RWPE2 (cell line): ENCODE measurements at regions not wholly inside any gene's neighbourhood (a gene's known extent, or its start where the extent isn't known, plus 50 kb on each side); places are given as distances from the start of the nearest gene placed in this dataset.

Experiments used
- ATAC-seq: fragments of 200-7000 bp; cut with Tn5 transposase; 3 replicates; pipeline ENCODE4 v1.9.1; 2021; ENCODE audit warnings: low read depth
- DNase-seq: peaks from one replicate; pipeline ENCODE4 v3.0.0-alpha.2; 2020; ENCODE audit warnings: low spot score
- H3K27ac ChIP-seq: fragments of 450-650 bp; 2 replicates; pipeline ENCODE4 v1.5.1; 2017; ENCODE audit warnings: mild to moderate bottlenecking; ENCODE audit not compliant: poor library complexity, severe bottlenecking
- H3K27me3 ChIP-seq: fragments of 250-450 bp; sonication (Bioruptor Pico); 2 replicates; pipeline ENCODE4 v1.5.1; 2021; ENCODE audit warnings: mild to moderate bottlenecking, moderate library complexity; ENCODE audit not compliant: insufficient read depth, poor library complexity, severe bottlenecking
- H3K36me3 ChIP-seq: fragments of 250-450 bp; sonication (Bioruptor Pico); 2 replicates; pipeline ENCODE4 v1.5.1; 2020; ENCODE audit warnings: low read depth, mild to moderate bottlenecking, moderate library complexity
- H3K4me1 ChIP-seq: fragments of 250-450 bp; sonication (Bioruptor Pico); 2 replicates; pipeline ENCODE4 v1.5.1; 2021; ENCODE audit warnings: mild to moderate bottlenecking, moderate library complexity; ENCODE audit not compliant: insufficient read depth, poor library complexity, severe bottlenecking
- H3K4me3 ChIP-seq: fragments of 250-450 bp; sonication (Bioruptor Pico); 2 replicates; pipeline ENCODE4 v1.5.1; 2021; ENCODE audit warnings: mild to moderate bottlenecking, moderate library complexity; ENCODE audit not compliant: severe bottlenecking
- H3K9me3 ChIP-seq: fragments of 250-450 bp; sonication (Bioruptor Pico); 2 replicates; pipeline ENCODE4 v1.5.1; 2021; ENCODE audit warnings: mild to moderate bottlenecking, moderate library complexity; ENCODE audit not compliant: severe bottlenecking
- TF ChIP-seq, protein P1 (sequence below): fragments of 450-650 bp; IDR thresholded peaks from one replicate; pipeline ENCODE4 v1.5.1; 2017; ENCODE audit warnings: mild to moderate bottlenecking, moderate library complexity; ENCODE audit not compliant: poor library complexity, severe bottlenecking

DNA sequence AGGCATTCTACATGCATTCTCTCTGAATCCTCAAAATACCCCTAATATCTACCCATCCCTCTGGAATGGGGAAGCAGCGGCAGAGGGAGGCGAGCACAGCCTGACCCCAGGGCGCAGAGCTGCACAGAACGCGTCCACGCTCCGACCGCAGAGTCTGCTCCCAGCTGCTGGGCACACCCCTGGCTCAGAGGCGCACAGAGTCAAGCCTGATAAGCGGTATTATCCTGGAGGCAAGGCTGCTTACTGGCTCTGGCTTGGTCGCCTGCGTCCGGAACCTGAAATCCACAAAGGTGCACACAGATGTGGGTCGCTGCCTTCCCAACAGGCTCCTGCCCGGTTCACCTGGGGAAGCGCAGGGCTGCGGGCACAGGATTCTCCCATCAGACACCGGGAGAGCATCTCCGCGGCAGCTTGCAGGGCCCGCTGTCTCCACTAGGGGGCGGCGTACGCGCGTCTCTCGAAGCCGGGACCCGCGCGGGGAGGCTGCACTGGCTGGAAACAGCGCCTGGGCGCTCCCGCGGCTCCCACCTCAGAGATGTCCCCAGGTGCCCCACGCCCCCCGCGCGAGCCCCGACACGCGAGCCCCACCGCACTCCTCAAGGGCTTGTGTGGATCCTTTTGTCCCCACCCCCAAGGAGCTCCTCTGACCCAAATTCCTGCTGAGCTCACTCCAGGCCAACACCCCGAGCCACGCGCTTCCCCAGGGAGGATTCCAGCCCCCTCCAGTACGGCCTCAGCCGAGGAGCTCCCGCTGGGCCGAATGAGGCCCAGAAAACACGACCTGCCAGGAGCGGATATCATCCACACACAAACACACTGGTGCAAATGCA is 120.1 kb upstream of the FZD10 start:
- ATAC-seq (peak; percentile 87), DNase-seq (no peak)
- H3K27me3 ChIP-seq, result peaks cover 9% of the 10 kb centered on the region
- no peaks in the 10 kb centered on the region for H3K4me1 ChIP-seq
- no peaks in the 10 kb centered on the region for H3K9me3 ChIP-seq
- TF ChIP-seq, protein P1, sequence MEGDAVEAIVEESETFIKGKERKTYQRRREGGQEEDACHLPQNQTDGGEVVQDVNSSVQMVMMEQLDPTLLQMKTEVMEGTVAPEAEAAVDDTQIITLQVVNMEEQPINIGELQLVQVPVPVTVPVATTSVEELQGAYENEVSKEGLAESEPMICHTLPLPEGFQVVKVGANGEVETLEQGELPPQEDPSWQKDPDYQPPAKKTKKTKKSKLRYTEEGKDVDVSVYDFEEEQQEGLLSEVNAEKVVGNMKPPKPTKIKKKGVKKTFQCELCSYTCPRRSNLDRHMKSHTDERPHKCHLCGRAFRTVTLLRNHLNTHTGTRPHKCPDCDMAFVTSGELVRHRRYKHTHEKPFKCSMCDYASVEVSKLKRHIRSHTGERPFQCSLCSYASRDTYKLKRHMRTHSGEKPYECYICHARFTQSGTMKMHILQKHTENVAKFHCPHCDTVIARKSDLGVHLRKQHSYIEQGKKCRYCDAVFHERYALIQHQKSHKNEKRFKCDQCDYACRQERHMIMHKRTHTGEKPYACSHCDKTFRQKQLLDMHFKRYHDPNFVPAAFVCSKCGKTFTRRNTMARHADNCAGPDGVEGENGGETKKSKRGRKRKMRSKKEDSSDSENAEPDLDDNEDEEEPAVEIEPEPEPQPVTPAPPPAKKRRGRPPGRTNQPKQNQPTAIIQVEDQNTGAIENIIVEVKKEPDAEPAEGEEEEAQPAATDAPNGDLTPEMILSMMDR, result peak; percentile 90
- H3K4me3 ChIP-seq, result no peak overlapping the region
- no peaks in the 10 kb centered on the region for H3K36me3 ChIP-seq
- H3K27ac ChIP-seq, result no peak overlapping the region

- no peak for DNase-seq
- H3K27me3 ChIP-seq, result peaks cover 9% of the 10 kb centered on the region
- H3K4me1 ChIP-seq, result no peaks in the 10 kb centered on the region
- no peaks in the 10 kb centered on the region for H3K36me3 ChIP-seq
- no peaks in the 10 kb centered on the region for H3K9me3 ChIP-seq
- TF ChIP-seq, protein P1, result no peak
- no peak for ATAC-seq
- no peak overlapping the region for H3K27ac ChIP-seq
- no peak overlapping the region for H3K4me3 ChIP-seq
These were observed 118.4 kb upstream of the FZD10 start for GRCh38 chr12:130043685-130044406.

GRCh38 chr12:130044991-130045621 is 117.2 kb upstream of the FZD10 start:
- no peaks in the 10 kb centered on the region for H3K9me3 ChIP-seq
- no peak for DNase-seq
- no peaks in the 10 kb centered on the region for H3K4me1 ChIP-seq
- no peak overlapping the region for H3K4me3 ChIP-seq
- TF ChIP-seq, protein P1, result no peak
- H3K27me3 ChIP-seq, result peaks cover 5% of the 10 kb centered on the region
- H3K27ac ChIP-seq, result no peak overlapping the region
- no peak for ATAC-seq
- H3K36me3 ChIP-seq, result no peaks in the 10 kb centered on the region

DNA sequence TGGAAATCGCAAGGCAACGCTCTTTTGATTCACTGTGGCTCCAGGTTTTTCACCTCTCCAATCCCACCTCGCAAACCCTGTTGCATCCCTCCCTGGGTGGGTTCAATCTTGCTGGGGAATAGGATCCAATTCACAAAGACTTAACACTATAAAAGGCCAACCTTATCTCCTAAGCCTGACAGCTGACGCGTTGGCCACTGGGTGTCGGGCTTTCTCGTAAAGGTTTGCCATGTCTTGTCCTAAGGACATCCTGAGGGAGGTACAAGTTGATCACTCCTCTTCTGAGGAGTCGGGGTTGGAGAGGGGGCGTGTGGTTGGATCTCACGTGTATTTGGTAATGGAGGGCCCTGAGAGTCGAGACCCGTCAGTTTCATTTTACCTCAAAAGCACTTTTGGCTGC is 112.6 kb upstream of the FZD10 start:
- Histone ChIP-seq H3K4me3 (no peak overlapping the region), H3K9me3 (no peaks in the 10 kb centered on the region), H3K27me3 (no peaks in the 10 kb centered on the region), H3K4me1 (no peaks in the 10 kb centered on the region), H3K36me3 (no peaks in the 10 kb centered on the region), H3K27ac (no peak overlapping the region)
- DNase-seq, result no peak
- ATAC-seq, result no peak
- TF ChIP-seq, protein P1, result no peak
